NCI-H1694 (cell line): ENCODE measurements at regions not wholly inside any gene's neighbourhood (a gene's known extent, or its start where the extent isn't known, plus 50 kb on each side); places are given as distances from the start of the nearest gene placed in this dataset.
A peak's percentile ranks its signal among the peaks of the same experiment; 100 is the strongest.
"Not testable (repeated sequence)": the region's sequence is repeated elsewhere in the genome, so short reads cannot be mapped to it uniquely, and the experiment has no call there.

Source experiments
- DNase-seq: peaks from one replicate; lab custom pipeline; 2025; lab: John Stamatoyannopoulos, UW

DNA sequence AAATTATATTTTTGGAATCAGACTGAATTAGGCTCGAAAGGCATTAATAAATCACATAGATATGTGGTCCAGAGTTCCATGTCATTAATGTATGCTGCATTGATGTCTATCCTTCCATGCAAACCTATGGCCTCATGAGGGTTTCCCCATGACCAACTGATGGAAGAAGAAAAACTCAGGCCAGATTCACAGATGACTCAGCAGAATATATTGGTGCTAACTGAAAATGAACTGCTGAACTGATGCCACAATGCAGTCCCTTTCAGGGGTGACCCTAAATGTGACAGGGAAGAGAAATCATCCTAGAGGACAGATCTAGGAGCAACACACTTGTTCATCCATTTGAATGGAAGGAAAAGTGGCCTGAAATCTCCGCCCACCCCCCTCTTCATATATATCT lies 110.5 kb upstream of the KCND3 start:
- DNase-seq: no peak

DNA sequence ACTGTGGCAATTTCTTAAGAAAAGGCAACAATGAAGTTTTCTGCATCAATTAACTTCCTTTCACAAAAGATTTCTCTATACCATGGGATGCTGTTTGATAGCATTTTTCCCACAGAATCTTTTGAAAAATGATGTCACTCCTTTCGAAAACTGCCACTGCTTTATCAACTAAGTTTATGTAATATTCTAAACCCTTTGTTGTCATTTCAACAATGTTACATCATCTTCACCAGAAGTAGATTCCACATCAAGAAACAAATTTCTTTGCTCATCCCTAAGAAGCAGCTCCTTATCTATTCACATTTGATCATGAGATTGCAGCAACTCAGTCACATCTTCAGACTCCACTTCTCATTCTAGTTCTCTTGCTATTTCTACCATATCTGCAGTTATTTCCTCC lies 116.1 kb upstream of the KCND3 start:
- no peak for DNase-seq

DNA sequence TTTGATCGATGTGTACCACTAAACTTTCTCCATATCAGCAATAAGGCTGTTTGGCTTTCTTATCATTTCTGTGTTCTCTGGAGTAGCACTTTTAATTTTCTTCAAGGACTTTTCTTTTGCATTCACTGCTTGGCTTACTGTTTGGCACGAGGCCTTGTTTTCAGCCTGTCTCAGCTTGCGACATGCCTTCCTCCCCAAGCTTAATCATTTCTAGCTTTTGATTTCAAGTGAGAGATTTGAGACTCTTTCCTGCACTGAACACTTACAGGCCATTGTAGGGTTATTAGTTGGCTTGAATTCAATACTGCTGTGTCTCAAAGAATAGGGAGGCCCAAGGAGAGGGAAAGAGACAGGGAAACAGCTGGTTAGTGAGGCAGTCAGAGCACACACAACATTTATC lies 120.6 kb upstream of the KCND3 start:
- DNase-seq: no peak

DNA sequence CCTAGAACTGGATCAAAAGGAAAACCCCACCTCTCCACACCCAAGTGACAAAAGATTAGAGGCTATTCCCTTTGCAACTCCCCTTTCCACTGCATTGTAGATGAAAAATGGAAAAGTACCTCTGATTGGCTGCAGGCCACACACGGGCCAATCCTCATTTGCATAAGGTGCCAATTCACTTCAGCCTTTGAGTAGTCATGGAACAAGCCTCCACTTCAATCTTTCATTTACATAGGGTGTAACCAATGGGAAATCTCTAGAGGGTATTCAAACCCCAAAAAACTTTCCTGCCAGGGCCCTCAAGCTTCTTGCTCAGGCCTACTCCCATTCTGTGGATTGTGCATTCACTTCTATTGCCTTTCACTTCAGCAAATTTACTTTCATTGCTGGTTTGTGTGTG lies 122.3 kb upstream of the KCND3 start:
- no peak for DNase-seq

DNA sequence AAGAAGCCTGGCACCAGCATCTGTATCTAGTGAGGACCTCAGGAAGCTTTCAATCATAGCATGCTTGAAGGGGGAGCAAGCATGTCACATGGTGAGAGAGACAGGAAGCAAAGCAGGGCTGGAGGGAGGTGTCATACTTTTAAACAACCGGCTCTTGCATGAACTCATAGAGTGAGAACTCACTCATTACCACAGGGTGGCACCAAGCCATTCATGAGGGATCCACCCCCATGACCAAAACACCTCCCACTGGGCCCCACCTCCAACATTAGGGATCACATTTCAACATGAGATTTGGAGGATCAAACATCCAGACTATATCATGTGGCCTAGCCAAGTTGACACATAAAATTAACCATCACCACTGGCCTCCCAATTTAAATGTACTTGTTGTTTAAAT lies 125.1 kb upstream of the KCND3 start:
- DNase-seq: no peak

DNA sequence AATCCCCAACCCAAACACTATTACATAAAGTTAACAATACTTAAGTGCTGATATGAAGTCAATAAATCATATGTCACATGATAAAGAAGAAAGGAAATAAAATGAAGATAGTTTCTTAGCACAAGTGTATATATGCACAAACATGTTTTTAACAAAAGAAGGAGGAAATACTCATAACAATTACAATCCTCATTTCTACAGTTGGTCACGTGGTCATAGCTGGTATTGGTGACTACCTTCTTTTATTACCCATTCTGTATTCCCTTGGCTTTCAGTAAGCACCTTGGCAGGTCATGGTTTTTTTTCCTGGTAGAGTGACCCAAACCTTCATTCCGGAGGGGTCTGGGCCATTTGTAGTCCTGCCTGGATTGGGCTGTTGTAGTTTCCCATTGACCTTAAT lies 137.1 kb upstream of the KCND3 start:
- no peak for DNase-seq

DNA sequence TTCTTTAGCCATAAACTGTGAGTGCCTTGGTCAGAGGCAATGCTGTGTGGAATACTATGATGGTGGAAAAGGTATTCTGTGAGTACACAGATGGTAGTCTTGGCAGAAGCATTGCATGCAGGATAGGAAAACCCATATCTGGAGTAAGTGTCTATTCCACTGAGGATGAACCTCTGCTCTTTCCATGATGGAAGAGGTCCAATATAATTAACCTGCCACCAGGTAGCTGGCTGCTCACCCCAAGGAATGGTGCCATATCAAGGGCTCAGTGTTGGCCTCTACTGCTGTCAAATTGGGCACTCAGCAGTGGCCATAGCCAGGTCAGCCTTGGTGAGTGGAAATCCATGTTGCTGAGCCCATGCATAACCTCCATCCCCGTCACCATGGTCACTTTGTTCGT lies 138.1 kb upstream of the KCND3 start:
- not testable (repeated sequence) for DNase-seq

DNA sequence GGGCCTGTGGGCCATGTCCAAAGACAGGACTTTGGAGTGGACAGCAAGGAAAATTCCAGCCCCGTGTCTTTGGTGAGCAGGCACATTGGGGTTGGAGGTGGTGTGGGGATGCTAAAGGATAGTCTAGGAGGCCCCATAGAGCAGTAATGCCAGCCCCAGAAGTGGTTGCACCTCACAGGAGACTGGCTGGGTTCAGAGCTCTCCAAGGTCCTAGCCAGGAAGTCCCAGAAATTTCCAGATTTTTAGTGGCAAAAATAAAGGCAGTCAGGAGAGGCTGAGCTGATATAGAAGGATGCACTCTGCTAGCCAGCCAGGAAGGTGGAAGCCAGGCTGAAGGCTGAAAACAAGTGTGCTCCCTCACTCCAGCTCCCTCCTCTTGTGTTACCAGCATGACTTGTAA lies 144.0 kb upstream of the KCND3 start:
- DNase-seq: no peak

DNA sequence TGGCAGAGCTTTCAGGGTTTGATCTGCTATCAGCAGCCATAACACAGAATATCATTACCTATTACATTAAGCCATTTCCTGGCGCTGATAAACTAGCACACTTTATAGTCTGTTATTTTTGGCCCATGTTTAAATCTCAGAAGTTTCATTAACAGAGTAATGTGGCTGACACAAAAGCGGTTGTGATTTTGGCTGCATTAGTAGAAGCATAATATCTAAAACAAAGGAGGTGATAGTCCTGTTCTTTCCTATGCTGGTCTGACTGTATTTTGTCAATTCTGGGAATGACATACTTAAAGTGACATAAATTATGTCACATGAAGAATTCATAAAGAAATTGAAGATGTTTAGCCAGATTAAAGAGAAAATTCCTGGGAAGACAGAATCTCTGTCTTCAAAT lies 151.3 kb upstream of the KCND3 start:
- DNase-seq: no peak

DNA sequence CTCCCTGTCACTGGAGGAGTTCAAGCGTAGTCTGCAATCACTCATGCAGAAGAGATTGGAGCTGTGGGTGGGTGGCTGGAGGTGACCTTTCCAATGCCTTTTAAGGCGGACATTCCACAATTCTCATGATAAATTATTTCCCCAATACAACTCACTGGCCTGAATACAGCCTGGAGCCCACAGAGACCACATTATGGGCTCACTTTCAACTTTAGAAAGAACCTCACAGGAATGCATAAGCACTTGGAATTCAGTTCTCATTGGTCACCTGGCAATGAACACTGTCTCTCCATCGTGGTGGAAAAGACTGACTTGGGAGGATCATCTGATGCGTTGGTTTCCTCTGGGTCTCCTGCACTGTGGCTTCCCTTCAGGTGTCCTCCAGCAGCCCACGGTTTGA lies 151.8 kb upstream of the KCND3 start:
- DNase-seq: no peak

DNA sequence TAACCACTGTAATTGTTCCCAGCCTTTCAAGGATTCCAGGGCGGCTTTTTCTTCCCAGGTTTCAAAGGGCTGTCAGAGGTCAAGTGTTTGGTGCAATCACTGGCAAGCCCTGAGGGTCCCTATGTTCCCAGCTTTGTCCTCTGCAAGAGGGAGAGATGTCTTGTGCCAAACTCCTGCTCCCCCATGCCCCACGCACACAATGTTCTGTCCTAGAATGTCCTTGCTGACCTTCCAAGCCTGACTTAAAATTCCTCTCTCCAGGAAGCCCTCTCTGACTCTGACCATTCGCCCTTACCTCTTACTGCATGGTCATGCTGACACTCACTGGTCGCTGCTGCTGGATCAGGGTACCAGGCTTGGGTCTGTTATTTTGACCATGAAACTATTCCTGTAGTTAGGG lies 152.5 kb upstream of the KCND3 start:
- no peak for DNase-seq

DNA sequence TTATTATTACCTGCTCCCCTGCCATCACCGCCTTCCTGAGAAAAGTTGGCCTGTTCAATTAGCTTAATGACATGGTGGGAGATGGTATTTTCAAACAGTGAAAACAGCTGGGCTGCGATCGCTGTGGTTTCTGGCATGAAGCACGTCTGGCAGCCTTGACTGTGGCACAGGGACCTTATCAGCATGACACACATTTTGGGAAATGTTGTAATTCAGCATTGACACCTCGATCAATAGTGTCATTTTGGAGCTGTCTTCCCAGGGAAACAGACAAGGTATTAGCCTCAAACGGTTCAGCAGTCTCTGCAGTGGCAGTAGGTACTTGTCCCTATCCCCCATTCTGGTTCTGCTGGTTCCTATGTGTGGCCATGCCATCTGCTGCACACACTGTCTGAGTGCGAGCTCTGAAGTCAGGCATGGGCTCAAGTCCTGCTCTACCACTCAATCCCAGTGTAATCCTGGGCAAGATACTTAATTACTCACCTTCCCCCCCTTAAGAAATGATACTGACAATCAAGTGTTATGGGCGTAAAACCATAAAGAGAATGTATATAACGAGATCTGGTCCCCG lies 154.5 kb upstream of the KCND3 start:
- DNase-seq: peak; percentile 46

DNA sequence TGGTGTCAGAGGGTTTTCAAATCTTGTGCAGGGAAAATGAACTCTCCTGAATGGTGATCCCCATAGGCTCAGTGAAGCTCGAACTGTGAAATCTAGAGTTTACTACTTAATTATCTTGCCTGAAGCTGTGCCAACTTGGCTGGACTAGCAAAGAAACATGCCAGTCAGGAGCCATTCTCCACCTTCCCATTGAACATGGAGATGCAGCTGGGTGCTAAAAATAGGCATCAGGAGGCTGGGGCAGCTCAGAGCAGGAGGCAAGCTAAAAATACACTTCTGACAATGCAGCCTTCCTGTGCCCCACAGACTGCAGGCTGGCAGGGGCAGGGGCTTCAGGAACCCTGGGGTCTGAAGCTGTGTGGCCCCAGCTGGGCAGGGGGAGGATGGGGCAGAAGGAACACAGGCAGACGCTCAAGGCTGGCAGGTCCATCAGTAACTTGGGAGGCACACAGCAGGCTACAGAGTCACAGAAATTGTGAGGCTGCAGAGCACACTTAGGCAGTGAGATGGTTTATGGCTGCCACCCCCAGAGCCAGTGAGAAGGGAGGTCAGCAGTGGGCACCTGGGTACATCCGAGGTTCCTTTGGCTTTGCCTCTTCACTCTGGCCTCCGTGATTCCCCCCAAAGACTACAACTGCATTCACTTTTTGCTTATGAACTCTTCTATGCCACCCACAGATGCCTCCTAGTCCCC lies 155.4 kb upstream of the KCND3 start:
- peak; percentile 66 for DNase-seq

DNA sequence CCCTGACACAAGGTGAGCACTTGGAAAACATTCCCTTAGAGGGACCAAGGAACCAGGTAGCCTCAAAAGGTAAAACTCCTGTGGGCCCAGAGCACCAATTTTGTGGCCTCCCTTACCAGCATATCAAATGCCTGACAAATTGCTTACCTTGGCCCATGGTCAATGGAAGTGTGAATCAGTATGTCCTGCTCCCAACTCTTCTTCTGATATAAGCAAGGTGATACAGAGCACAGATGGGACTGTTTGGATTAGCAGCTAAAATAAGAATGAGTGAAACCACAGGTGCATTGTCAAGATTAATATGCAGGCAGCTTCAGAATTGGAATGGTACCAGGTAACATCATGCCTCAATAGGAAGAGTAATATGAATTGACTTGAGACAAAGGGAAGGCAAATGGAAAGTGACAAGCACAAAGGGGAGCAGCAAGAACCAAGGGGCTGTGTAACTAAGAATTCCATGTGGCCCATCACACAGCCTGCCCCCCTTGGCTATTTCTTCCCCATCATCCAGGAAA lies 156.8 kb upstream of the KCND3 start:
- no peak for DNase-seq

DNA sequence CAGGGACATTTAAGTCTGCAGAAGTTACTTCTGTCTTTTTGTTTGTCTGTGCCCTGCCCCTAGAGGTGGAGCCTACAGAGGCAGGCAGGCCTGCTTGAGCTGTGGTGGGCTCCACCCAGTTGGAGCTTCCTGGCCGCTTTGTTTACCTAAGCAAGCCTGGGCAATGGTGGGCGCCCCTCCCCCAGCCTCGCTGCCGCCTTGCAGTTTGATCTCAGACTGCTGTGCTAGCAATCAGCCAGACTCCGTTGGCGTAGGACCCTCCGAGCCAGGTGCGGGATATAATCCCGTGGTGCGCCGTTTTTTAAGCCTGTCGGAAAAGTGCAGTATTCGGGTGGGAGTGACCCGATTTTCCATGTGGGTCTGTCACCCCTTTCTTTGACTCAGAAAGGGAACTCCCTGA lies 170.7 kb upstream of the KCND3 start:
- DNase-seq: not testable (repeated sequence)

DNA sequence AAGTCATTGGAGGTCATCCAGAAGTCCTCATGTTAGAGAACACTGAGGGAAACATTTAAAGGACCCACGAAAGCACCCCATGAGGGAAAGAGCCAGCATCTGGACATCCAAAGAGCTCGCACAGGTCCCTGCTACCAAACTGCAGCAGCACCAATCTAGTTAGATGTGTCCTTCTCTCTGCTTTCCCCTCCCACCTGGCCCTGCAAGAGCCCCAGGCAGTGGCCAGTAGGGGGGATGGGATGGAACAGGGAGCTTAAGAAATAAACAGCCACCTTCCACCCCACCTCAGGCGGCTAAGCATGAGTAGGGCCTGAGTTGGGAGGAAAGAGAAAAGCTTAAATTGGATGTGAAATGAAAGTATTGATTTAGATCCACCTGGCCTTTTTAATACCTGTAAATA lies 175.9 kb upstream of the KCND3 start:
- DNase-seq: no peak

DNA sequence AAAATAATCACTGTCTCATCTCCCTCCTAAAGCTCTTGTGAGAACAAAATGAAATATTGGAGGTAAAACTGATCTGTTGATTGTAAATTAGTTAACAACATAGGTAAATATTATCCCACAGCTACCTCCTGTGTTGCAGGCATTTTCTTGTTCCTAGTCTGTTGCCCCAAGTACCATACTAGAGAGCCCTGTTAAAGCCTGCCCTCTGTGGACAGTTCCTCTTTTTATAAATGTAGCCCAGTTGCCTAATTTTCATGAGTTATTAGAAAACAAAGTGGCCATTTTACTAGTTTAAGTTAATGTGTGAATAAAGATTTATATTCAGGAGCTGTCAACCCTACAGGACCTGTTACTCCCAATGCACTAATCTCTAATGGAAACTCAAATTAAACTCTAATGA lies 180.0 kb upstream of the KCND3 start:
- DNase-seq: no peak

DNA sequence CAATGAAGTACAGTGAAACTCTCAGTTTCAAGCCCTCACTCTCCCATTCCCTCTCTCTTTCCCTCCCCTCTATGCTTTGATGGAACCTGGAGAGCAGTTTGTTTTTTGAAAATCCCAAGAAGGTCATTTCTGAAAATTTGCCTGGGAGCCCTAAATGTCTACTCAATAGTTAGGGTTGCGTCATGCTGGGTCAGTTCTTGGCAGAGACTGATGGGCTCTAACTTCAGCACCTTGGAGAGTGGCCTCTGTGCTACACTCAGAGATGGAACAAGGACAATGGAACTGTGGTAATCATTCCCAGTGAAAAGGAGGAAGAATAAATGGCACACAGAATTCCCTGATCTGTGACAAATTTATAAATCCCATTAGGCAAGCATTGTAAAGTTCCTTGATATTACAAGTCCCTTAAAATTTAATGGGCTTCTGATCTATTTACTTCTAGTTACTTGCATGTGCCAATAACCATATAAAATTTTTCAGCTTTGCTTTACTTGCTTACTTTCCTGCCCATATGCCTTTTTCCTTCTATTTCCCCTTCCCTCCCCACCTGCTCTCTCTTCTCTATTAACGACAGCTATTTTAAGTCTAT lies 182.9 kb upstream of the KCND3 start:
- DNase-seq: no peak

DNA sequence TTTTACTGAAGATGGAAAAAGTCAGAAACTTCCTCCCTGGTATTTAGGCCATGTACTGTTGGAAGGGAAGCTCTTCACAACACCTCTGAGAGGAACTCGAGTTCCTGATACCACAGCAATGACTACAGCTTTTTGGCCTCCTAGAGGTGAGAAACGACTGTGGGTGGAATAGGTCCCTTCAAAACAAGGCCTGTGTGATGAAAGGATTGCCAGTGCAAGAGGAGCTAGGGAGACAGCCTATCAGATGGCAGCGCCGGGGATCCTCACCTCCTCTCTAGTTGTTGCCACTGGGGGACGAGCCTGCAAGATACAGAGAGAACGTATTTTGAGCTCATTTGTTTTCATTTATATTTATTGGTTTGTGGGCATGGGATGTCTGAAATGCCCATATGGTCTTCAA lies 187.8 kb upstream of the KCND3 start:
- DNase-seq: no peak

DNA sequence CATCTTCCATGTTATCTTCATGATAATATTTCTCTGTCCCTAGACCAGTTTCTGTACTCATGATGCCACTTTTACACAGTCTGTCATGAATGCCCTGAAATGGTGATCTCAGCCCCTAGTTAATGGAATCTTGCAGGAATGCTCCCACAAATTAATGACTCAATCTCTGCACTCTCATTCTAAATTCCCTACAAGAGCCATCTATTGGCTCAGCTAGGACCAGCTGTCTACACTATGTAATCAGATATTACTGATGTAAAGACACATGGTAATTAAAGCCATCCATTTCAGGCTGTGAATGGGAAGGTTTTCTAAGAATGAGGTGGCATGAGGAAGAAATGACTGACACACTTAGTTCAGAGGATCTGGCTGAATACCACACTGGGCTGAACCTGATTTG lies 199.1 kb upstream of the KCND3 start:
- no peak for DNase-seq

DNA sequence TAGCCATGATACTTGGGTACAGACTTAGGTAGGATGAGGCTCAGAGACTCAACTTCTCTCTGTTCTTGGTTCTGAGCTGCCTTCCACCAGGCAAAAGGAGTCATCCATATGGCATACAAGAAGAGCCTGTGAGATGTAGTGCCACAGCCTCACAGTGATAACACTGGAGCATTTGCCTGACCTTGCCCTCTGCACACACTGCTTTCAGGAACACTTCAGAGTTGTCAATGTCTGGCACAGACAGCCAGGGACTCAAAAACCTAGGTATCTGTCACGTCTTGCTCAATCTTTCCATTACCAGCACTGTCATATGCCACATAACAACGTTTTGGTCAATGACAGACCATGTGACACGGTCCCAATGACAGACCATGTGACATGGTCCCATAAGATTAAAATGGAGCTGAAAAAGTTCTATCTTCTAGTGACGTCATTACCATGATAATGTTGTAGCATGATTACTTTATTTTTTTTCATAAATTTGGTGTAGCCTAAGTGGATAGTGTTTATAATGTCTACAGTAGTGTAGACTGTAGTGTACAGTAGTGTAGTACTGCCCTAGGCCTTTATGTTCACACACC lies 199.9 kb upstream of the CTTNBP2NL start:
- no peak for DNase-seq

DNA sequence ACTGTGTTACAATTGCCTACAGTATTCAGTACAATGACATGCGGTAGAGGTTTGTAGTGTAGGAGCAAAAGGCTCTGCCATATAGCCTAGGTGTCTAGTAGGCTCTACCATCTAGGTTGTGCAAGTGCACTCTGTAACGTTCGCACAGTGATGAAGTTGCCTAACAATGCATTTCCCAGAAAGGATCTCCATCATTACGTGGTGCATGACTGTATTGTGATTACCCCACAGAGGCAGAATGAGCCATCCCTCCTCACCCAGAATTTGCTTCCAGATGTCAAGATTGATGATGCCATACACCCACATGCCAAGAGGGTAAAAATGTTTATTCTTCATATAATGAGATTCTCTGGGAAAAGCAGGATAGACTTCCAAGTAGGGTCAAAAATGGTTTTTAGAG lies 199.3 kb upstream of the CTTNBP2NL start:
- DNase-seq: no peak

DNA sequence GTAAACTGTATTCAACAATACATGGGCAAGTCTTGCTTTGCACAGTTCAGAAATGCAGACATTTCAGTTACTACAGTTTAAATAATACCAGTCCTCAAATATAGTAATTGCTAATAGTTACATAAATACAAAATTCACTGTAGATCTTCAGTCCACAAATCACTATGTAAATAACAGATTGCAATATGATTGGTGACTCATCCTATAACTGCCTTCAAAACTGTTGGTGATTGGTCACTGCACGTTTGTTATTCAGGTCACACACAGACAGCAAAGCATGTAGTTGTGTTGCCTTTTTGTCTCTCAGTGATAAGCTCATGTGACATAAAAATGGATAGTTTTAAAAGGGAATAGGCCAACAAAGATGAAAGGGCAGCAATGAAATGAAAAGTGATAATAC lies 186.5 kb upstream of the CTTNBP2NL start:
- no peak for DNase-seq
